Tibial nerve (tissue), 4 donors: ENCODE measurements at regions not wholly inside any gene's neighbourhood (a gene's known extent, or its start where the extent isn't known, plus 50 kb on each side); places are given as distances from the start of the nearest gene placed in this dataset.

Experiments
- DNase-seq, 2 donors: peaks; one replicate each; pipeline ENCODE4 v3.0.0-alpha.2; 2019; ENCODE audit warnings: low spot score in 2 of 2
- H3K27ac ChIP-seq, 4 donors: fragments of 200-600 bp; sonication (generic) in 3 of 4; one replicate each; pipeline ENCODE4 v1.5.1; 2017 to 2019; ENCODE audit warnings: mild to moderate bottlenecking in 1 of 4
- H3K27me3 ChIP-seq, 2 donors: fragments of 200-600 bp; sonication (generic) in 1 of 2; one replicate each; pipeline versions ENCODE4 v1.5.1 to v1.6.0; 2017 to 2019
- H3K36me3 ChIP-seq, 3 donors: fragments of 200-600 bp; sonication (generic); one replicate each; pipeline ENCODE4 v1.5.1; 2018 to 2019
- H3K4me1 ChIP-seq, 4 donors: fragments of 200-600 bp; sonication (generic) in 3 of 4; one replicate each; pipeline ENCODE4 v1.5.1; 2017 to 2019
- H3K4me3 ChIP-seq, 4 donors: fragments of 200-600 bp; sonication (generic) in 3 of 4; one replicate each; pipeline ENCODE4 v1.5.1; 2017 to 2019; ENCODE audit warnings: mild to moderate bottlenecking in 1 of 4, moderate library complexity in 1 of 4
- H3K9me3 ChIP-seq, 4 donors: fragments of 200-600 bp; sonication (generic) in 3 of 4; one replicate each; pipeline ENCODE4 v1.5.1; 2017 to 2019
- EP300 ChIP-seq, 2 donors: sonication (generic); formaldehyde crosslinking; IDR thresholded peaks; one replicate each; pipeline ENCODE4 v1.6.1; 2017; ENCODE audit warnings: antibody characterized with exemption in 2 of 2, mild to moderate bottlenecking in 1 of 2
- POLR2A ChIP-seq, 2 donors: fragments of 450-650 bp; IDR thresholded peaks; one replicate each; pipeline ENCODE4 v1.6.1; 2017; ENCODE audit warnings: antibody characterized with exemption in 2 of 2, mild to moderate bottlenecking in 2 of 2, moderate library complexity in 2 of 2
- WGBS, 2 donors: methylation state at CpG; one replicate each; pipeline ENCODE4 v1.1.5; 2018; 5-methylcytosine and 5-hydroxymethylcytosine counted together
- TF ChIP-seq, protein P1 (sequence below), 5 experiments: fragments of 200-600 bp in 3 of 5; fragments of 450-650 bp in 2 of 5; sonication (generic) in 3 of 5; IDR thresholded peaks; one replicate each; pipeline ENCODE4 v1.5.1; 2016 to 2019; ENCODE audit warnings: antibody characterized with exemption in 5 of 5, mild to moderate bottlenecking in 3 of 5, moderate library complexity in 2 of 5

- 65 to 68% methylated on average over 9 of the region's 9 CpGs for WGBS, 2 donors
- no peaks in the 10 kb centered on the region for H3K9me3 ChIP-seq
Observed at GRCh38 chr5:62719061-62719720, 140.6 kb downstream of the LRRC70 start.

DNA sequence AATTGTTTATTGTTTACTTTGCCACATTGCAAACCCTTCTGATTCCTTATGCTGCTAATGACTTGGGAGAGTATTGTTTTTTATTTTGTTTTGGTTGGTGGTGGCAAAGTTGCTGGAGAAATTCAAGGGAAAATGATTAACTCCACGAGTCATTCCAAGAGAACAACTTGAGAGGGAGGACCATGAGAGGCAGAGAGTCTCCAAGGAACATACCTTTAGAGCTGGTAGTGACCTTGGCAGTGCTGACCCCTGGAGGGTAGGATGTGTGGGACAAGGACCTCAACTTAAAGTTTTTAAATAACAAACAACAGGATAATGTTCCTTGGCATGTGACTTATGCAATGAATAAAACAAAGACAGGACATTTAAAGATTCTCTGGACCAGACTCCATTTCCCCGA lies 139.7 kb downstream of the LRRC70 start:
- DNase-seq, result no peak
- H3K27ac ChIP-seq, result no peak overlapping the region
- H3K36me3 ChIP-seq, result no peaks in the 10 kb centered on the region
- H3K9me3 ChIP-seq, result no peaks in the 10 kb centered on the region
- no peak overlapping the region for H3K4me3 ChIP-seq
- no peaks in the 10 kb centered on the region for H3K27me3 ChIP-seq
- TF ChIP-seq, protein P1, sequence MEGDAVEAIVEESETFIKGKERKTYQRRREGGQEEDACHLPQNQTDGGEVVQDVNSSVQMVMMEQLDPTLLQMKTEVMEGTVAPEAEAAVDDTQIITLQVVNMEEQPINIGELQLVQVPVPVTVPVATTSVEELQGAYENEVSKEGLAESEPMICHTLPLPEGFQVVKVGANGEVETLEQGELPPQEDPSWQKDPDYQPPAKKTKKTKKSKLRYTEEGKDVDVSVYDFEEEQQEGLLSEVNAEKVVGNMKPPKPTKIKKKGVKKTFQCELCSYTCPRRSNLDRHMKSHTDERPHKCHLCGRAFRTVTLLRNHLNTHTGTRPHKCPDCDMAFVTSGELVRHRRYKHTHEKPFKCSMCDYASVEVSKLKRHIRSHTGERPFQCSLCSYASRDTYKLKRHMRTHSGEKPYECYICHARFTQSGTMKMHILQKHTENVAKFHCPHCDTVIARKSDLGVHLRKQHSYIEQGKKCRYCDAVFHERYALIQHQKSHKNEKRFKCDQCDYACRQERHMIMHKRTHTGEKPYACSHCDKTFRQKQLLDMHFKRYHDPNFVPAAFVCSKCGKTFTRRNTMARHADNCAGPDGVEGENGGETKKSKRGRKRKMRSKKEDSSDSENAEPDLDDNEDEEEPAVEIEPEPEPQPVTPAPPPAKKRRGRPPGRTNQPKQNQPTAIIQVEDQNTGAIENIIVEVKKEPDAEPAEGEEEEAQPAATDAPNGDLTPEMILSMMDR (IDR thresholded peaks at IDR 0.05), result no peak
- TF ChIP-seq POLR2A (IDR thresholded peaks at IDR 0.05), result no peak
- no peak for TF ChIP-seq EP300 (IDR thresholded peaks at IDR 0.05)
- WGBS, 2 donors, result 78 to 92% methylated on average over 2 of the region's 2 CpGs
- peaks cover 0 to 7% (median 1%) of the 10 kb centered on the region in 4 donors for H3K4me1 ChIP-seq

More at GRCh38 chr5:62719061-62719720, 140.6 kb downstream of the LRRC70 start:
- peaks cover 0 to 7% (median 1%) of the 10 kb centered on the region in 4 donors for H3K4me1 ChIP-seq
- H3K27ac ChIP-seq, result no peak overlapping the region
- DNase-seq, result no peak
- no peak overlapping the region for H3K4me3 ChIP-seq
- TF ChIP-seq POLR2A (IDR thresholded peaks at IDR 0.05) (no peak), EP300 (IDR thresholded peaks at IDR 0.05) (no peak)
- TF ChIP-seq, protein P1 (IDR thresholded peaks at IDR 0.05), result no peak
- no peaks in the 10 kb centered on the region for H3K36me3 ChIP-seq
- H3K27me3 ChIP-seq, result no peaks in the 10 kb centered on the region

DNA sequence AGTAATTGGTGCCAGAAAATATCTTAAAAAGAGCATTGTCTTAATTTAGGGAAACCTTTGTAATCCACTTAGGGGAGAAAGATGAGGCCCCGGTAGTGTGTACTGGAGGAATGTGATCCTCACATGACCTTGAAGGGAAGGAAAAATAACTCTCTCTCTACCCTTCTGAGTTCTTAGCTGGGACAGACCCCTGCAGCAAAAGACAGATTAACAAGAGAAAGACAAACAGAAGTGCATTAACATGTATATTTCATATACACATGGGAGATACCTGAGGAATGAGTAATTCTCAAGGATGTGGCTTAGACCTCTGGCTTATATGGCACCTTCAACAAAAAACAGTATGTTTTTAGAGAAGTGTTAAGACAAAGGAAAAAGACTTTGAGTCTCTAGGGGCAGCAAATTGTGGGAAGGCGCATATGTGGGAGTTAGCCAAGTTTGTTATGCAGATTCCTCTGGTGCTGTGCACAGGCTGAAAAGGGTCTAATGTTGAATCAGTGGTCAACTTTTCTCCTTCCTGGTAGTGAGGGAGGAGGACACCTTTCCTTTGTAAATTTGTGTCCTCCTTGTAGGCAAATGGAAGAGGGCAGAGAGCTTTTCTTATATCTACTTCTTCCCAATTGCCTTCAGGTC lies 138.8 kb downstream of the LRRC70 start:
- 28 to 32% methylated on average over 2 of the region's 2 CpGs for WGBS, 2 donors
- Histone ChIP-seq H3K4me1 (peaks cover 0 to 7% (median 1%) of the 10 kb centered on the region in 4 donors), H3K27me3 (no peaks in the 10 kb centered on the region), H3K27ac (no peak overlapping the region), H3K4me3 (no peak overlapping the region), H3K9me3 (no peaks in the 10 kb centered on the region), H3K36me3 (no peaks in the 10 kb centered on the region)
- DNase-seq, result no peak
- TF ChIP-seq, protein P1 (IDR thresholded peaks at IDR 0.05), result no peak
- TF ChIP-seq EP300 (IDR thresholded peaks at IDR 0.05) (no peak), POLR2A (IDR thresholded peaks at IDR 0.05) (no peak)

DNA sequence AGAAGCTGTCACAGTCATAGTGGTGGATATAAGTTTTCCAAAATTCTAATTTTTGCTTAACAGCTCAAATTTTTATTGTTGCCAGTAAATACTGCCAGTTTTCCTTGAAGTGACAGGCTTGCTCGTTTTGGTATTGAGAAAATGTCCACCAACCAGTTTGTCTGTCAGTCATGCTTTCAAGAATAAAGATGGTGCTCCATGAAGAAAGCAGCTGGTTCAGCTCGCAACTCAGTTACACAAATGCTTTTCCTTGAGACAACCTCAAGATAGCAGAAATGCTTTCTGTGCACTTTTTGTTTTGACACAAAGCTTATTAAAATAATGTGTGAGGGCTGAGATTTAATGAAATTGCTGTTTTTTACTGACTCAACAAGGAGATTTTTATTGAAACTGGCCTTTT lies 135.7 kb downstream of the LRRC70 start:
- no peak for DNase-seq
- no peaks in the 10 kb centered on the region for H3K36me3 ChIP-seq
- no peak overlapping the region for H3K4me3 ChIP-seq
- no peaks in the 10 kb centered on the region for H3K9me3 ChIP-seq
- 74 to 76% methylated on average over 2 of the region's 2 CpGs for WGBS, 2 donors
- TF ChIP-seq POLR2A (IDR thresholded peaks at IDR 0.05), result no peak
- H3K27me3 ChIP-seq, result no peaks in the 10 kb centered on the region
- no peak overlapping the region for H3K27ac ChIP-seq
- H3K4me1 ChIP-seq, result peaks cover 0 to 7% (median 1%) of the 10 kb centered on the region in 4 donors

DNA sequence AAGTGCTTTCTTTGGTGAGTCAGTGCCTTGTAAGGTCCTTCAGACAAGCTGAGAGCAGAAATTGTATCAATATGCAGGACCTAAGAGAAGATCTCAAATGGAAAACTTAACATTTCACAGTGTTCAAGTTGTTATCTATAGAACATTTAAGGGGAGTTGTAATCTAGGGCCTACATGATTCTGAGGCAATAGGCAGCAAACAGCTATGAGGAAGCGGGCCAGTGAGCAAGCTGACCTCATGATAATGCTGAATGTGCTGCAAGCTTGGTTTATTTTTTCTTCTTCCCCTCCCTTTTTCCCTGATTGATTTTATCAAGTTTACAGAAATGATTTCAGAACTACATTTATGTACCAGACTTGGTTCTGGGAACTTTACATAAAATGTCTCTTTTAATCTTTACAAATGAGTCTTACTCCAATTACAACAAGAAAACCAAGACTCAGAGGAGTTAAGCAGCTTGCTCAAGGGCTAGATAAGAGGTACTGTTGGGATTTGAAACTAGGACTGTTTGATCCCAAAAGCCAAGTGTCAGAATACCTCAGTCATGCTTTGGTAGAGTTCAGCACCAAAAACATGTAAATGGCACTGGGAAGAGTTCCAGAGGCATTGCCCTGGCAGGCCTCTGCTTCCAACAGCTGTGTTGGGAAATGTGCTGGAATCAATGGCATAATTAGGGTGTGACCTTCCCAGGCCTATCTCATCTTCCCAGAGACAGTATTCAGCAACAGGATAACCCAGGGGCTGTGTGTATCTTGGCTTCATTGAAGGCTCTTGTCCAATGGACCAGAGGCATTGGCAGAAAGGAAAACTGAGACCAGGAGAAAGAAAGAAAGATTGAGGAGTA lies 130.1 kb downstream of the LRRC70 start:
- 86 to 90% methylated on average over 1 of the region's 1 CpG for WGBS, 2 donors
- Histone ChIP-seq H3K4me1 (no peaks in the 10 kb centered on the region), H3K9me3 (peaks cover 0 to 15% (median 0%) of the 10 kb centered on the region in 4 donors), H3K4me3 (no peak overlapping the region), H3K27me3 (no peaks in the 10 kb centered on the region), H3K27ac (no peak overlapping the region), H3K36me3 (no peaks in the 10 kb centered on the region)
- TF ChIP-seq POLR2A (IDR thresholded peaks at IDR 0.05) (no peak), EP300 (IDR thresholded peaks at IDR 0.05) (no peak)
- TF ChIP-seq, protein P1 (IDR thresholded peaks at IDR 0.05), result no peak
- DNase-seq, result no peak
